HCT116 (cell line): ENCODE measurements at regions not wholly inside any gene's neighbourhood (a gene's known extent, or its start where the extent isn't known, plus 50 kb on each side); places are given as distances from the start of the nearest gene placed in this dataset.

Experiments used
- POLR2A ChIP-seq: IDR thresholded peaks from 2 replicates; pipeline ENCODE4 v1.7.0; 2011; ENCODE audit warnings: borderline replicate concordance; ENCODE audit not compliant: insufficient read depth, insufficient read length; ENCODE audit errors: extremely low read depth
- ZBTB33 ChIP-seq: IDR thresholded peaks from 2 replicates; pipeline ENCODE4 v1.6.1; 2011; ENCODE audit warnings: mild to moderate bottlenecking, low read length, moderate library complexity; ENCODE audit not compliant: insufficient replicate concordance; ENCODE audit errors: extremely low read depth
- TF ChIP-seq, protein P1 (sequence below), 3 experiments: fragments of 200-600 bp in 1 of 3; sonication (generic) in 1 of 3; IDR thresholded peaks in 2 of 3; conservative IDR thresholded peaks in 1 of 3; 2 replicates each; pipeline ENCODE4 v1.5.1; 2012 to 2017; ENCODE audit warnings: low read depth in 2 of 3, low read length in 2 of 3, antibody characterized with exemption in 1 of 3, borderline replicate concordance in 1 of 3, control low read depth in 1 of 3, mild to moderate bottlenecking in 1 of 3, mixed read lengths in 1 of 3, mixed run types in 1 of 3, moderate library complexity in 1 of 3; ENCODE audit not compliant: insufficient read depth in 1 of 3

- TF ChIP-seq, protein P1, sequence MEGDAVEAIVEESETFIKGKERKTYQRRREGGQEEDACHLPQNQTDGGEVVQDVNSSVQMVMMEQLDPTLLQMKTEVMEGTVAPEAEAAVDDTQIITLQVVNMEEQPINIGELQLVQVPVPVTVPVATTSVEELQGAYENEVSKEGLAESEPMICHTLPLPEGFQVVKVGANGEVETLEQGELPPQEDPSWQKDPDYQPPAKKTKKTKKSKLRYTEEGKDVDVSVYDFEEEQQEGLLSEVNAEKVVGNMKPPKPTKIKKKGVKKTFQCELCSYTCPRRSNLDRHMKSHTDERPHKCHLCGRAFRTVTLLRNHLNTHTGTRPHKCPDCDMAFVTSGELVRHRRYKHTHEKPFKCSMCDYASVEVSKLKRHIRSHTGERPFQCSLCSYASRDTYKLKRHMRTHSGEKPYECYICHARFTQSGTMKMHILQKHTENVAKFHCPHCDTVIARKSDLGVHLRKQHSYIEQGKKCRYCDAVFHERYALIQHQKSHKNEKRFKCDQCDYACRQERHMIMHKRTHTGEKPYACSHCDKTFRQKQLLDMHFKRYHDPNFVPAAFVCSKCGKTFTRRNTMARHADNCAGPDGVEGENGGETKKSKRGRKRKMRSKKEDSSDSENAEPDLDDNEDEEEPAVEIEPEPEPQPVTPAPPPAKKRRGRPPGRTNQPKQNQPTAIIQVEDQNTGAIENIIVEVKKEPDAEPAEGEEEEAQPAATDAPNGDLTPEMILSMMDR (IDR thresholded peaks at IDR 0.05 in 2 of 3, conservative IDR thresholded peaks at IDR 0.05 in 1 of 3; ENCODE audit: borderline replicate concordance in 1 of 3, insufficient read depth in 1 of 3, low read depth in 2 of 3, low read length in 2 of 3): no peak
- TF ChIP-seq ZBTB33 (no peak), POLR2A (no peak)
Measured at GRCh38 chr13:58134012-58134411, 502.5 kb downstream of the PCDH17 start.
